HepG2 (cell line): ENCODE measurements at regions not wholly inside any gene's neighbourhood (a gene's known extent, or its start where the extent isn't known, plus 50 kb on each side); places are given as distances from the start of the nearest gene placed in this dataset.

Source experiments
- TBL1XR1 ChIP-seq: fragments of 150-350 bp; IDR thresholded peaks from 2 replicates; pipeline ENCODE4 v1.6.1; 2014; ENCODE audit warnings: borderline replicate concordance, low read length; ENCODE audit not compliant: partially characterized antibody
- XBP1 ChIP-seq: sonication (generic); formaldehyde crosslinking; IDR thresholded peaks from 2 replicates; pipeline ENCODE4 v1.5.0; 2020; ENCODE audit warnings: missing genetic modification reagents
- ZNF33A ChIP-seq: sonication (generic); formaldehyde crosslinking; IDR thresholded peaks from 2 replicates; pipeline ENCODE4 v1.5.1; 2020; ENCODE audit warnings: missing genetic modification reagents, mild to moderate bottlenecking, moderate library complexity, borderline replicate concordance
- ZNF446 ChIP-seq: sonication (generic); formaldehyde crosslinking; IDR thresholded peaks from 2 replicates; pipeline ENCODE4 v1.5.0; 2020; ENCODE audit warnings: mild to moderate bottlenecking, missing genetic modification reagents
- ZNF660 ChIP-seq: sonication (generic); formaldehyde crosslinking; IDR thresholded peaks from 2 replicates; pipeline ENCODE4 v1.5.1; 2020; ENCODE audit warnings: mild to moderate bottlenecking, low read depth, missing genetic modification reagents, borderline replicate concordance
- TF ChIP-seq, protein P1 (sequence below): sonication (generic); formaldehyde crosslinking; IDR thresholded peaks from 2 replicates; pipeline ENCODE4 v1.5.0; 2020; ENCODE audit warnings: mild to moderate bottlenecking, missing genetic modification reagents, moderate library complexity

DNA sequence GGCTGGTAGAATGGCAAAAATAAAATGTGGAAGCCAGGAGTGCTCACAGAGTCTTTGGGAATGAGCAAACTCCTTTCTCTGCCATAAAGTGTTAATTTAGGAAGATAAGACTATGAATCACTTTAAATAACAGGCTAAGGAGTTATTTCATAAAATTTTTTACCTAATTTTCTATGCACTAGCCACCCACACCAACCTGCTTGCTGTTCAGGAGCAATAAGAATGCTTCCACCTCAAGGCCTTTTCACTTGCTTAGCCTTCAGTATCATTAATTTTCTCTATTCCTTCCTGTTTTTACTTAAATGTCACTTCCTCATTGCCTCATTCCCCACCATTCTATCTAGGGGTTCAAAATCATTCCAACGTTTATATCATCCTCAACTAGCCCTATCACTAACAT, 326.8 kb downstream of the CCER1 start:
- TF ChIP-seq, protein P1, sequence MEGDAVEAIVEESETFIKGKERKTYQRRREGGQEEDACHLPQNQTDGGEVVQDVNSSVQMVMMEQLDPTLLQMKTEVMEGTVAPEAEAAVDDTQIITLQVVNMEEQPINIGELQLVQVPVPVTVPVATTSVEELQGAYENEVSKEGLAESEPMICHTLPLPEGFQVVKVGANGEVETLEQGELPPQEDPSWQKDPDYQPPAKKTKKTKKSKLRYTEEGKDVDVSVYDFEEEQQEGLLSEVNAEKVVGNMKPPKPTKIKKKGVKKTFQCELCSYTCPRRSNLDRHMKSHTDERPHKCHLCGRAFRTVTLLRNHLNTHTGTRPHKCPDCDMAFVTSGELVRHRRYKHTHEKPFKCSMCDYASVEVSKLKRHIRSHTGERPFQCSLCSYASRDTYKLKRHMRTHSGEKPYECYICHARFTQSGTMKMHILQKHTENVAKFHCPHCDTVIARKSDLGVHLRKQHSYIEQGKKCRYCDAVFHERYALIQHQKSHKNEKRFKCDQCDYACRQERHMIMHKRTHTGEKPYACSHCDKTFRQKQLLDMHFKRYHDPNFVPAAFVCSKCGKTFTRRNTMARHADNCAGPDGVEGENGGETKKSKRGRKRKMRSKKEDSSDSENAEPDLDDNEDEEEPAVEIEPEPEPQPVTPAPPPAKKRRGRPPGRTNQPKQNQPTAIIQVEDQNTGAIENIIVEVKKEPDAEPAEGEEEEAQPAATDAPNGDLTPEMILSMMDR, result no peak
- TF ChIP-seq XBP1 (CRISPR knock-in tag) (no peak), ZNF446 (CRISPR knock-in tag) (no peak), ZNF660 (CRISPR knock-in tag) (no peak), TBL1XR1 (no peak), ZNF33A (CRISPR knock-in tag) (no peak)
